Esophagus muscularis mucosa (tissue), 4 donors: ENCODE measurements at regions not wholly inside any gene's neighbourhood (a gene's known extent, or its start where the extent isn't known, plus 50 kb on each side); places are given as distances from the start of the nearest gene placed in this dataset.
A peak's percentile ranks its signal among the peaks of the same experiment; 100 is the strongest.

ENCODE experiments used
- DNase-seq: peaks from one replicate; pipeline ENCODE4 v3.0.0-alpha.2; 2017; ENCODE audit errors: extremely low spot score
- H3K27ac ChIP-seq, 4 donors: fragments of 200-600 bp; sonication (generic); replicated peaks in 1 of 4; 1 replicate in 3 of 4; 2 replicates in 1 of 4; pipeline ENCODE4 v1.5.1; 2016 to 2019; ENCODE audit warnings: mild to moderate bottlenecking in 1 of 4
- H3K27me3 ChIP-seq, 4 donors: fragments of 200-600 bp; sonication (generic); one replicate each; pipeline versions ENCODE4 v1.5.1 to v1.6.0; 2016 to 2019
- H3K36me3 ChIP-seq, 4 donors: fragments of 200-600 bp; sonication (generic); one replicate each; pipeline ENCODE4 v1.5.1; 2016 to 2019
- H3K4me1 ChIP-seq, 4 donors: fragments of 200-600 bp; sonication (generic); one replicate each; pipeline ENCODE4 v1.5.1; 2016 to 2019
- H3K4me3 ChIP-seq, 4 donors: fragments of 200-600 bp; sonication (generic); 1 replicate in 2 of 4; 2 replicates in 2 of 4; pipeline ENCODE4 v1.5.1; 2016 to 2019; ENCODE audit warnings: mild to moderate bottlenecking in 4 of 4, moderate library complexity in 1 of 4
- H3K9me3 ChIP-seq, 4 donors: fragments of 200-600 bp; sonication (generic); 1 replicate in 3 of 4; 2 replicates in 1 of 4; pipeline ENCODE4 v1.5.1; 2016 to 2019
- CTCF ChIP-seq, 3 experiments: fragments of 200-600 bp in 2 of 3; fragments of 450-650 bp in 1 of 3; sonication (generic) in 2 of 3; IDR thresholded peaks; one replicate each; pipeline ENCODE4 v1.5.1; 2017 to 2019; ENCODE audit warnings: antibody characterized with exemption in 3 of 3, mild to moderate bottlenecking in 2 of 3, moderate library complexity in 1 of 3
- EP300 ChIP-seq: sonication (generic); formaldehyde crosslinking; IDR thresholded peaks from one replicate; pipeline ENCODE4 v1.6.1; 2017; ENCODE audit warnings: antibody characterized with exemption
- POLR2A ChIP-seq: fragments of 450-650 bp; IDR thresholded peaks from one replicate; pipeline ENCODE4 v1.6.1; 2017; ENCODE audit warnings: antibody characterized with exemption, moderate library complexity, mild to moderate bottlenecking, low read depth
- POLR2AphosphoS5 ChIP-seq, 2 donors: sonication (generic); formaldehyde crosslinking; IDR thresholded peaks; one replicate each; pipeline ENCODE4 v1.6.1; 2017; ENCODE audit warnings: antibody characterized with exemption in 2 of 2
- WGBS: methylation state at CpG from one replicate; pipeline ENCODE4 v1.1.5; 2018; 5-methylcytosine and 5-hydroxymethylcytosine counted together
- intact Hi-C: fragments of 100-400 bp; cut with DNase I; formaldehyde crosslinking; loops from one replicate; pipeline ENCODE4 v1.15.1; 2023

GRCh38 chr12:42776396-42776795, 186.8 kb upstream of the PRICKLE1 start:
- WGBS, result 78% methylated on average over 9 of the region's 9 CpGs
- H3K4me3 ChIP-seq, result no peak overlapping the region
- TF ChIP-seq POLR2A (no peak), POLR2AphosphoS5 (IDR thresholded peaks at IDR 0.05) (no peak), EP300 (no peak), CTCF (IDR thresholded peaks at IDR 0.05) (no peak)
- no peak overlapping the region for H3K27ac ChIP-seq
- no peaks in the 10 kb centered on the region for H3K36me3 ChIP-seq
- intact Hi-C loops, result no loop called here
- peaks cover 5 to 17% (median 12%) of the 10 kb centered on the region in 4 donors for H3K4me1 ChIP-seq
- H3K27me3 ChIP-seq, result no peaks in the 10 kb centered on the region
- no peak for DNase-seq
- peaks cover 0 to 11% (median 3%) of the 10 kb centered on the region in 4 donors for H3K9me3 ChIP-seq

DNA sequence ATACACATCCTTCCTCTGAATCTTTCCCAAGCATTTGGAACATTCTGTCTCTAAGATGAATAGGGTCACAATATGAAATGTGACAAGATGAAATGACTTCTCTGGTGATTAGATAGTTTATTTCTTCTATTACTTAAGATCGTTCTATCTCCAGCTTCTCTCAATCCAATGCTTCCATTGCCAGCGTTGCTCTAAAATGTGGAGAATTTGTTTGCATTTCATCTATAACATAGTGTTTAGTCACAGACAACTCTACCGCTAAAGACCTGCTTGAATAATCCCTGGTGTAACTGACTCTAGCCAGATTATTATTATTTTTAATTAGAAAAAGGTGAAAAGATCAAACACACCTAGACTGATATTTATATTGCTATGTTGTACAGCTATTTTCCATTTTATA, 184.7 kb upstream of the PRICKLE1 start:
- WGBS, result 82% methylated on average over 3 of the region's 3 CpGs
- Histone ChIP-seq H3K36me3 (no peaks in the 10 kb centered on the region), H3K9me3 (peaks cover 0 to 11% (median 3%) of the 10 kb centered on the region in 4 donors), H3K27ac (no peak overlapping the region), H3K4me3 (no peak overlapping the region), H3K4me1 (no peaks in the 10 kb centered on the region), H3K27me3 (no peaks in the 10 kb centered on the region)
- intact Hi-C loops, result no loop called here
- no peak for DNase-seq
- TF ChIP-seq POLR2A, result no peak

GRCh38 chr12:42770261-42770660, 180.7 kb upstream of the PRICKLE1 start:
- no peak for DNase-seq
- Histone ChIP-seq H3K4me3 (no peak overlapping the region), H3K9me3 (peaks cover 0 to 11% (median 3%) of the 10 kb centered on the region in 4 donors), H3K36me3 (no peaks in the 10 kb centered on the region), H3K27me3 (no peaks in the 10 kb centered on the region), H3K4me1 (no peaks in the 10 kb centered on the region), H3K27ac (no peak overlapping the region)
- TF ChIP-seq CTCF (IDR thresholded peaks at IDR 0.05), result no peak
- no peak for TF ChIP-seq EP300
- no peak for TF ChIP-seq POLR2AphosphoS5 (IDR thresholded peaks at IDR 0.05)
- no peak for TF ChIP-seq POLR2A
- 83% methylated on average over 3 of the region's 3 CpGs for WGBS
- intact Hi-C loops, result no loop called here

- Histone ChIP-seq H3K4me3 (no peak overlapping the region), H3K27ac (no peak overlapping the region), H3K36me3 (no peaks in the 10 kb centered on the region), H3K4me1 (no peaks in the 10 kb centered on the region), H3K27me3 (no peaks in the 10 kb centered on the region), H3K9me3 (peaks cover 0 to 11% (median 3%) of the 10 kb centered on the region in 4 donors)
- TF ChIP-seq CTCF (IDR thresholded peaks at IDR 0.05) (no peak), EP300 (no peak), POLR2AphosphoS5 (IDR thresholded peaks at IDR 0.05) (no peak), POLR2A (no peak)
- no CpG with 5 or more reads among the region's 1 CpG for WGBS
- intact Hi-C loops, result no loop called here
- DNase-seq, result no peak
Measured at GRCh38 chr12:42769455-42769854, 179.9 kb upstream of the PRICKLE1 start.

DNA sequence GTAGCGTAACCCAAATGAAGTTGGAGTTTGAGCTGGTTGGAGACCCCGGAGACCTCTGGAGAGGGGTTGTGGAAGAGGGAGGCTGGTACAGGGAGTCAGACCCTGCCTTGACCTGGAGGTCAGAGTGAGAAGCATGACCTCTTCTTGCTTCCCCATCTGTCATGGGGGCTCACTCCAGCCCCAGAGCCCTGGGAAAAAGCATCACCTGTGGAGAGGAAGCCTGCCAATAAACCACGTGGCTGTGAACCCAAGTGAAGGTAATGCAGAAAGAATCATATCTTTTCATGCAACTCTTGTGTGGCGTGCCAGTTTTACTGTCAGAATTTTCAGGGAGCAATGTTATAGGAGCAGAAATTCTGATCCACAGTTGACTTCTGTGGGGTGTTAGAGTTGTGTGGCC, 178.5 kb upstream of the PRICKLE1 start:
- no peaks in the 10 kb centered on the region for H3K4me1 ChIP-seq
- no peaks in the 10 kb centered on the region for H3K36me3 ChIP-seq
- WGBS, result 90% methylated on average over 4 of the region's 4 CpGs
- TF ChIP-seq EP300, result no peak
- no peak for TF ChIP-seq POLR2A
- TF ChIP-seq CTCF (IDR thresholded peaks at IDR 0.05), result no peak
- no peak for TF ChIP-seq POLR2AphosphoS5 (IDR thresholded peaks at IDR 0.05)
- no peak overlapping the region for H3K27ac ChIP-seq
- no peaks in the 10 kb centered on the region for H3K27me3 ChIP-seq
- H3K9me3 ChIP-seq, result peaks cover 0 to 11% (median 3%) of the 10 kb centered on the region in 4 donors
- no peak overlapping the region for H3K4me3 ChIP-seq
- peak; percentile 70 for DNase-seq
- intact Hi-C loops, result no loop called here
